Fibroblast of mammary gland (primary cell): ENCODE measurements at regions not wholly inside any gene's neighbourhood (a gene's known extent, or its start where the extent isn't known, plus 50 kb on each side); places are given as distances from the start of the nearest gene placed in this dataset.
"Not testable (repeated sequence)": the region's sequence is repeated elsewhere in the genome, so short reads cannot be mapped to it uniquely, and the experiment has no call there.

ENCODE experiments used
- DNase-seq: peaks from one replicate; pipeline ENCODE4 v3.0.0-alpha.2; 2010; ENCODE audit warnings: low read depth
- H3K4me3 ChIP-seq: 2 replicates; pipeline ENCODE4 v1.5.1; 2011; ENCODE audit warnings: low read depth, mild to moderate bottlenecking, low read length, moderate library complexity; ENCODE audit not compliant: control insufficient read depth
- CTCF ChIP-seq: conservative IDR thresholded peaks from 2 replicates; pipeline ENCODE4 v1.5.1; 2011; ENCODE audit warnings: low read depth, low read length, inconsistent platforms; ENCODE audit not compliant: control insufficient read depth, insufficient read depth

GRCh38 chr21:15457965-15458364, 271.8 kb upstream of the USP25 start:
- no peak for DNase-seq
- H3K4me3 ChIP-seq, result no peak overlapping the region
- TF ChIP-seq CTCF, result no peak

GRCh38 chr21:15462092-15462491, 267.7 kb upstream of the USP25 start:
- no peak for TF ChIP-seq CTCF
- H3K4me3 ChIP-seq, result no peak overlapping the region
- DNase-seq, result no peak

GRCh38 chr21:15466329-15466728, 263.5 kb upstream of the USP25 start:
- H3K4me3 ChIP-seq, result no peak overlapping the region
- no peak for TF ChIP-seq CTCF
- DNase-seq, result no peak

GRCh38 chr21:15468368-15468767, 261.4 kb upstream of the USP25 start:
- no peak overlapping the region for H3K4me3 ChIP-seq
- peak; percentile 7 for DNase-seq
- no peak for TF ChIP-seq CTCF

- no peak for DNase-seq
- TF ChIP-seq CTCF, result no peak
- H3K4me3 ChIP-seq, result no peak overlapping the region
These were observed 257.4 kb upstream of the USP25 start for GRCh38 chr21:15472108-15473040.

GRCh38 chr21:15477773-15478172, 252.0 kb upstream of the USP25 start:
- H3K4me3 ChIP-seq, result not testable (repeated sequence)

GRCh38 chr21:15480160-15480559, 249.6 kb upstream of the USP25 start:
- no peak for DNase-seq
- no peak overlapping the region for H3K4me3 ChIP-seq

More at GRCh38 chr21:15477773-15478172, 252.0 kb upstream of the USP25 start:
- DNase-seq, result not testable (repeated sequence)

More at GRCh38 chr21:15480160-15480559, 249.6 kb upstream of the USP25 start:
- TF ChIP-seq CTCF, result no peak
